B cell (primary cell): ENCODE measurements at regions not wholly inside any gene's neighbourhood (a gene's known extent, or its start where the extent isn't known, plus 50 kb on each side); places are given as distances from the start of the nearest gene placed in this dataset.

Experiments used
- ATAC-seq: fragments of 200-7000 bp; cut with Tn5 transposase; one replicate; pipeline ENCODE4 v1.10.0; 2021; ENCODE audit warnings: low read depth, mild to moderate bottlenecking, moderate number of reproducible peaks, moderate library complexity
- CTCF ChIA-PET: fragments of 350-600 bp; sonication (Branson Sonifier 250); formaldehyde crosslinking; loops from one replicate; lab custom pipeline; 2021; ENCODE audit warnings: antibody characterized with exemption, inconsistent platforms; lab: Charles Lee
- POLR2A ChIA-PET: fragments of 350-600 bp; sonication (Branson Sonifier 250); formaldehyde crosslinking; loops from one replicate; lab custom pipeline; 2021; ENCODE audit warnings: antibody characterized with exemption; lab: Charles Lee
- DNase-seq: peaks from one replicate; pipeline ENCODE4 v3.0.0; 2013
- H2AFZ ChIP-seq: 2 replicates; pipeline ENCODE4 v1.6.1; 2012; ENCODE audit warnings: mild to moderate bottlenecking, low read depth, low read length; ENCODE audit not compliant: insufficient read depth, poor library complexity, severe bottlenecking
- H3K27ac ChIP-seq, 2 donors: 1 replicate in 1 of 2; 2 replicates in 1 of 2; pipeline ENCODE4 v1.5.1; 2012 to 2013; ENCODE audit warnings: low read length in 2 of 2, mild to moderate bottlenecking in 2 of 2, moderate library complexity in 1 of 2
- H3K27me3 ChIP-seq, 4 experiments: fragments of 200-600 bp in 1 of 4; sonication (generic) in 1 of 4; replicated peaks in 1 of 4; 1 replicate in 2 of 4; 2 replicates in 2 of 4; pipeline versions ENCODE4 v1.6.1 to v1.7.0; 2013 to 2016; ENCODE audit warnings: low read length in 3 of 4, mild to moderate bottlenecking in 2 of 4, mixed read lengths in 1 of 4, moderate library complexity in 1 of 4; ENCODE audit not compliant: insufficient read depth in 4 of 4, control insufficient read depth in 3 of 4; ENCODE audit errors: control extremely low read depth in 1 of 4
- H3K36me3 ChIP-seq, 2 experiments: replicated peaks in 1 of 2; 1 replicate in 1 of 2; 2 replicates in 1 of 2; pipeline versions ENCODE4 v1.6.1 to v1.7.1; 2013; ENCODE audit warnings: low read length in 1 of 2; ENCODE audit not compliant: insufficient read depth in 2 of 2, control insufficient read depth in 1 of 2; ENCODE audit errors: control extremely low read depth in 1 of 2, extremely low read depth in 1 of 2
- H3K4me1 ChIP-seq, 2 donors: fragments of 200-600 bp in 1 of 2; sonication (generic) in 1 of 2; 1 replicate in 1 of 2; 2 replicates in 1 of 2; pipeline versions ENCODE4 v1.5.1 to v1.6.1; 2013 to 2017; ENCODE audit warnings: low read length in 2 of 2; ENCODE audit not compliant: control insufficient read depth in 2 of 2, insufficient read depth in 2 of 2
- H3K4me2 ChIP-seq: replicated peaks from 2 replicates; pipeline ENCODE3; 2012; ENCODE audit warnings: mild to moderate bottlenecking, low read depth, low read length; ENCODE audit not compliant: poor library complexity, severe bottlenecking
- H3K4me3 ChIP-seq, 5 experiments: fragments of 200-600 bp in 1 of 5; sonication (generic) in 1 of 5; 1 replicate in 3 of 5; 2 replicates in 2 of 5; pipeline versions ENCODE4 v1.5.1 to v1.7.0; 2011 to 2016; ENCODE audit warnings: low read length in 4 of 5, mild to moderate bottlenecking in 4 of 5, low read depth in 2 of 5, control low read depth in 1 of 5, moderate library complexity in 1 of 5; ENCODE audit not compliant: insufficient read depth in 1 of 5; ENCODE audit errors: control extremely low read depth in 1 of 5, extremely low read depth in 1 of 5
- H3K79me2 ChIP-seq: fragments of 200-600 bp; sonication (generic); one replicate; pipeline ENCODE4 v1.6.0; 2016; ENCODE audit warnings: low read length; ENCODE audit not compliant: control insufficient read depth, insufficient read depth
- H3K9ac ChIP-seq: fragments of 200-600 bp; sonication (generic); 2 replicates; pipeline ENCODE4 v1.6.1; 2017; ENCODE audit warnings: mild to moderate bottlenecking, low read length, moderate library complexity
- H3K9me3 ChIP-seq, 3 donors: one replicate each; pipeline versions ENCODE4 v1.6.1 to v1.7.1; 2013; ENCODE audit warnings: low read length in 2 of 3; ENCODE audit not compliant: control insufficient read depth in 2 of 3, insufficient read depth in 1 of 3; ENCODE audit errors: control extremely low read depth in 1 of 3
- H4K20me1 ChIP-seq: 2 replicates; pipeline ENCODE4 v1.6.0; 2012; ENCODE audit warnings: mild to moderate bottlenecking, low read length; ENCODE audit not compliant: insufficient read depth, control insufficient read depth, poor library complexity, severe bottlenecking
- H3K27ac Mint-ChIP-seq: one replicate; pipeline ENCODE4 v1.8.0; 2021; ENCODE audit warnings: mixed read lengths
- H3K27me3 Mint-ChIP-seq: one replicate; pipeline ENCODE4 v1.8.0; 2021; ENCODE audit warnings: mixed read lengths
- H3K4me1 Mint-ChIP-seq: one replicate; pipeline ENCODE4 v1.8.0; 2021; ENCODE audit warnings: mixed read lengths
- H3K4me3 Mint-ChIP-seq: one replicate; pipeline ENCODE4 v1.8.0; 2021; ENCODE audit warnings: mixed read lengths
- H3K9me3 Mint-ChIP-seq: one replicate; pipeline ENCODE4 v1.8.0; 2022; ENCODE audit warnings: mixed read lengths; ENCODE audit not compliant: insufficient read depth
- CTCF ChIP-seq: fragments of 200-600 bp; IDR thresholded peaks from one replicate; pipeline ENCODE4 v1.8.0; 2022; ENCODE audit warnings: antibody characterized with exemption, mild to moderate bottlenecking
- EZH2 ChIP-seq: IDR thresholded peaks from 2 replicates; pipeline ENCODE4 v1.6.1; 2012; ENCODE audit warnings: borderline replicate concordance, low read depth, mild to moderate bottlenecking, moderate library complexity, low read length; ENCODE audit not compliant: insufficient read depth, poor library complexity, severe bottlenecking
- WGBS: methylation state at CpG from one replicate; pipeline ENCODE4 v1.1.5; 2013; ENCODE audit warnings: missing lambda C conversion rate; ENCODE audit not compliant: insufficient coverage; 5-methylcytosine and 5-hydroxymethylcytosine counted together
- intact Hi-C: fragments of 100-400 bp; cut with micrococcal nuclease; formaldehyde crosslinking; loops from one replicate; pipeline ENCODE4 v1.10.0; 2022

GRCh38 chr2:103469800-103470199 is 708.0 kb downstream of the TMEM182 start:
- no peaks in the 10 kb centered on the region for H3K79me2 ChIP-seq
- H3K9ac ChIP-seq: no peak overlapping the region
- no peaks in the 10 kb centered on the region for H3K27me3 ChIP-seq
- H3K9me3 Mint-ChIP-seq: peaks cover 7% of the 10 kb centered on the region
- H2AFZ ChIP-seq: no peak overlapping the region
- no peak overlapping the region for H3K27ac Mint-ChIP-seq
- no peaks in the 10 kb centered on the region for H3K4me1 Mint-ChIP-seq
- H3K4me3 Mint-ChIP-seq: no peak overlapping the region
- no peak for ATAC-seq
- TF ChIP-seq EZH2 (no peak), CTCF (no peak)
- H4K20me1 ChIP-seq: no peaks in the 10 kb centered on the region
- no peaks in the 10 kb centered on the region for H3K4me1 ChIP-seq
- H3K36me3 ChIP-seq: no peaks in the 10 kb centered on the region
- no peak for DNase-seq
- H3K4me2 ChIP-seq: no peak overlapping the region
- ChIA-PET CTCF (no interaction called here), POLR2A (no interaction called here)
- H3K9me3 ChIP-seq: peaks cover 0 to 3% (median 0%) of the 10 kb centered on the region in 3 donors
- H3K27ac ChIP-seq: no peak overlapping the region
- H3K4me3 ChIP-seq: no peak overlapping the region
- intact Hi-C loops: no loop called here
- 100% methylated on average over 1 of the region's 1 CpG for WGBS
- H3K27me3 Mint-ChIP-seq: no peaks in the 10 kb centered on the region

GRCh38 chr2:103484906-103485305 is 723.1 kb downstream of the TMEM182 start:
- no peaks in the 10 kb centered on the region for H3K36me3 ChIP-seq
- no peak overlapping the region for H2AFZ ChIP-seq
- H3K27me3 Mint-ChIP-seq: no peaks in the 10 kb centered on the region
- no peak overlapping the region for H3K9ac ChIP-seq
- no peak overlapping the region for H3K4me2 ChIP-seq
- H3K27ac Mint-ChIP-seq: no peak overlapping the region
- ChIA-PET POLR2A (no interaction called here), CTCF (no interaction called here)
- ATAC-seq (no peak), DNase-seq (no peak)
- H3K4me1 ChIP-seq: no peaks in the 10 kb centered on the region
- H3K79me2 ChIP-seq: no peaks in the 10 kb centered on the region
- TF ChIP-seq CTCF (no peak), EZH2 (no peak)
- no peaks in the 10 kb centered on the region for H3K9me3 ChIP-seq
- H3K4me1 Mint-ChIP-seq: no peaks in the 10 kb centered on the region
- H3K9me3 Mint-ChIP-seq: peaks cover 2% of the 10 kb centered on the region
- WGBS: no CpG with 5 or more reads among the region's 1 CpG
- intact Hi-C loops: no loop called here
- no peak overlapping the region for H3K4me3 ChIP-seq
- H3K27me3 ChIP-seq: no peaks in the 10 kb centered on the region
- H3K27ac ChIP-seq: no peak overlapping the region
- no peak overlapping the region for H3K4me3 Mint-ChIP-seq
- no peaks in the 10 kb centered on the region for H4K20me1 ChIP-seq
